Activated CD4-positive, alpha-beta memory T cell treated with anti-CD3 and anti-CD28 coated beads for 36 hours (primary cell): ENCODE measurements at regions not wholly inside any gene's neighbourhood (a gene's known extent, or its start where the extent isn't known, plus 50 kb on each side); places are given as distances from the start of the nearest gene placed in this dataset.
"Not testable (repeated sequence)": the region's sequence is repeated elsewhere in the genome, so short reads cannot be mapped to it uniquely, and the experiment has no call there.

Source experiments
- CTCF ChIA-PET: fragments of 350-600 bp; sonication (Branson Sonifier 250); formaldehyde crosslinking; loops from one replicate; lab custom pipeline; 2021; ENCODE audit warnings: antibody characterized with exemption, inconsistent platforms; lab: Charles Lee
- POLR2A ChIA-PET: fragments of 350-600 bp; sonication (Branson Sonifier 250); formaldehyde crosslinking; loops from one replicate; lab custom pipeline; 2021; ENCODE audit warnings: antibody characterized with exemption; lab: Charles Lee
- DNase-seq: peaks from one replicate; pipeline ENCODE4 v3.0.0-alpha.2; 2020
- H3K27ac Mint-ChIP-seq: one replicate; pipeline ENCODE4 v1.8.0; 2021; ENCODE audit warnings: mixed read lengths
- H3K27me3 Mint-ChIP-seq: one replicate; pipeline ENCODE4 v1.8.0; 2021; ENCODE audit warnings: mixed read lengths
- H3K36me3 Mint-ChIP-seq: one replicate; pipeline ENCODE4 v1.8.0; 2021; ENCODE audit warnings: mixed read lengths
- H3K4me1 Mint-ChIP-seq: one replicate; pipeline ENCODE4 v1.8.0; 2021; ENCODE audit warnings: low read depth, mixed read lengths
- H3K4me3 Mint-ChIP-seq: one replicate; pipeline ENCODE4 v1.8.0; 2021; ENCODE audit warnings: mild to moderate bottlenecking, mixed read lengths
- H3K9me3 Mint-ChIP-seq: one replicate; pipeline ENCODE4 v1.8.0; 2021; ENCODE audit warnings: mixed read lengths
- intact Hi-C: fragments of 100-400 bp; cut with micrococcal nuclease; formaldehyde crosslinking; loops from one replicate; pipeline ENCODE4 v1.15.1; 2023

GRCh38 chr11:34773826-34774225 is 142.4 kb downstream of the APIP start:
- H3K27ac Mint-ChIP-seq: no peak overlapping the region
- H3K4me3 Mint-ChIP-seq: no peak overlapping the region
- intact Hi-C loops: no loop called here
- no peaks in the 10 kb centered on the region for H3K36me3 Mint-ChIP-seq
- CTCF ChIA-PET: no interaction called here
- no peaks in the 10 kb centered on the region for H3K4me1 Mint-ChIP-seq
- H3K27me3 Mint-ChIP-seq: peaks cover 20% of the 10 kb centered on the region
- no peak for DNase-seq
- H3K9me3 Mint-ChIP-seq: no peaks in the 10 kb centered on the region
- POLR2A ChIA-PET: no interaction called here

- CTCF ChIA-PET: no interaction called here
- no peak for DNase-seq
- H3K4me3 Mint-ChIP-seq: no peak overlapping the region
- H3K27me3 Mint-ChIP-seq: peaks cover 24% of the 10 kb centered on the region
- no peak overlapping the region for H3K27ac Mint-ChIP-seq
- H3K4me1 Mint-ChIP-seq: no peaks in the 10 kb centered on the region
- intact Hi-C loops: no loop called here
- POLR2A ChIA-PET: no interaction called here
- no peaks in the 10 kb centered on the region for H3K36me3 Mint-ChIP-seq
- no peaks in the 10 kb centered on the region for H3K9me3 Mint-ChIP-seq
These were observed 143.0 kb downstream of the APIP start for GRCh38 chr11:34773211-34773610.

GRCh38 chr11:34770111-34770510 is 146.1 kb downstream of the APIP start:
- Mint-ChIP-seq H3K4me1 (no peaks in the 10 kb centered on the region), H3K36me3 (no peaks in the 10 kb centered on the region), H3K9me3 (peaks cover 7% of the 10 kb centered on the region), H3K27ac (no peak overlapping the region), H3K27me3 (peaks cover 19% of the 10 kb centered on the region), H3K4me3 (no peak overlapping the region)
- intact Hi-C loops: no loop called here
- ChIA-PET POLR2A (no interaction called here), CTCF (interaction anchor here (1.4 kb wide), 1 partner anchor 184 kb away, joined by 5 read pairs; no protein-coding TSS in a partner anchor)
- DNase-seq: no peak

- H3K27ac Mint-ChIP-seq: no peak overlapping the region
- peaks cover 9% of the 10 kb centered on the region for H3K9me3 Mint-ChIP-seq
- POLR2A ChIA-PET: no interaction called here
- CTCF ChIA-PET: no interaction called here
- no peak for DNase-seq
- H3K36me3 Mint-ChIP-seq: no peaks in the 10 kb centered on the region
- no peak overlapping the region for H3K4me3 Mint-ChIP-seq
- peaks cover 19% of the 10 kb centered on the region for H3K27me3 Mint-ChIP-seq
- no peaks in the 10 kb centered on the region for H3K4me1 Mint-ChIP-seq
- intact Hi-C loops: no loop called here
These were observed 147.0 kb downstream of the APIP start for GRCh38 chr11:34769224-34769623.

GRCh38 chr11:34762625-34763024 is 141.7 kb downstream of the EHF start:
- DNase-seq, intact Hi-C loops, H3K36me3 Mint-ChIP-seq, H3K27ac Mint-ChIP-seq, H3K4me3 Mint-ChIP-seq, H3K4me1 Mint-ChIP-seq, CTCF ChIA-PET, POLR2A ChIA-PET, H3K27me3 Mint-ChIP-seq: not testable (repeated sequence)
- peaks cover 11% of the 10 kb centered on the region for H3K9me3 Mint-ChIP-seq

GRCh38 chr11:34758262-34758661 is 137.4 kb downstream of the EHF start:
- intact Hi-C loops: no loop called here
- Mint-ChIP-seq H3K4me1 (no peaks in the 10 kb centered on the region), H3K9me3 (peaks cover under 1% of the 10 kb centered on the region), H3K36me3 (no peaks in the 10 kb centered on the region), H3K27me3 (peaks cover 13% of the 10 kb centered on the region), H3K27ac (no peak overlapping the region), H3K4me3 (no peak overlapping the region)
- no peak for DNase-seq
- ChIA-PET POLR2A (no interaction called here), CTCF (interaction anchor here (0.5 kb wide), 1 partner anchor 103 kb away, joined by 4 read pairs; no protein-coding TSS in a partner anchor)

- ChIA-PET CTCF (no interaction called here), POLR2A (no interaction called here)
- DNase-seq: no peak
- Mint-ChIP-seq H3K9me3 (no peaks in the 10 kb centered on the region), H3K36me3 (no peaks in the 10 kb centered on the region), H3K4me3 (no peak overlapping the region), H3K27ac (no peak overlapping the region), H3K4me1 (no peaks in the 10 kb centered on the region), H3K27me3 (peaks cover 10% of the 10 kb centered on the region)
- intact Hi-C loops: no loop called here
These were observed 136.1 kb downstream of the EHF start for GRCh38 chr11:34757026-34757451.

- POLR2A ChIA-PET: no interaction called here
- no peak overlapping the region for H3K27ac Mint-ChIP-seq
- H3K36me3 Mint-ChIP-seq: no peaks in the 10 kb centered on the region
- intact Hi-C loops: no loop called here
- no peaks in the 10 kb centered on the region for H3K9me3 Mint-ChIP-seq
- peaks cover 10% of the 10 kb centered on the region for H3K27me3 Mint-ChIP-seq
- no peak for DNase-seq
- H3K4me1 Mint-ChIP-seq: no peaks in the 10 kb centered on the region
- H3K4me3 Mint-ChIP-seq: no peak overlapping the region
- CTCF ChIA-PET: no interaction called here
These were observed 135.7 kb downstream of the EHF start for GRCh38 chr11:34756591-34756990.

GRCh38 chr11:34755671-34756070 is 134.8 kb downstream of the EHF start:
- H3K36me3 Mint-ChIP-seq: no peaks in the 10 kb centered on the region
- ChIA-PET CTCF (no interaction called here), POLR2A (no interaction called here)
- intact Hi-C loops: no loop called here
- no peak overlapping the region for H3K27ac Mint-ChIP-seq
- no peaks in the 10 kb centered on the region for H3K4me1 Mint-ChIP-seq
- no peak overlapping the region for H3K4me3 Mint-ChIP-seq
- peaks cover 10% of the 10 kb centered on the region for H3K27me3 Mint-ChIP-seq
- no peaks in the 10 kb centered on the region for H3K9me3 Mint-ChIP-seq
- DNase-seq: no peak

GRCh38 chr11:34754171-34754823 is 133.4 kb downstream of the EHF start:
- H3K27me3 Mint-ChIP-seq: peaks cover 10% of the 10 kb centered on the region
- no peak for DNase-seq
- no peaks in the 10 kb centered on the region for H3K4me1 Mint-ChIP-seq
- no peak overlapping the region for H3K27ac Mint-ChIP-seq
- POLR2A ChIA-PET: no interaction called here
- H3K4me3 Mint-ChIP-seq: no peak overlapping the region
- CTCF ChIA-PET: interaction anchor here (0.7 kb wide), 1 partner anchor 558 kb away, joined by 3 read pairs; no protein-coding TSS in a partner anchor
- intact Hi-C loops: no loop called here
- no peaks in the 10 kb centered on the region for H3K36me3 Mint-ChIP-seq
- no peaks in the 10 kb centered on the region for H3K9me3 Mint-ChIP-seq

GRCh38 chr11:34750692-34751405 is 130.0 kb downstream of the EHF start:
- H3K4me3 Mint-ChIP-seq: no peak overlapping the region
- H3K4me1 Mint-ChIP-seq: no peaks in the 10 kb centered on the region
- H3K27ac Mint-ChIP-seq: no peak overlapping the region
- H3K9me3 Mint-ChIP-seq: no peaks in the 10 kb centered on the region
- ChIA-PET POLR2A (no interaction called here), CTCF (no interaction called here)
- H3K27me3 Mint-ChIP-seq: no peaks in the 10 kb centered on the region
- H3K36me3 Mint-ChIP-seq: no peaks in the 10 kb centered on the region
- no peak for DNase-seq
- intact Hi-C loops: no loop called here

GRCh38 chr11:34749666-34750659 is 129.1 kb downstream of the EHF start:
- DNase-seq: no peak
- no peaks in the 10 kb centered on the region for H3K9me3 Mint-ChIP-seq
- CTCF ChIA-PET: no interaction called here
- H3K4me3 Mint-ChIP-seq: no peak overlapping the region
- H3K36me3 Mint-ChIP-seq: no peaks in the 10 kb centered on the region
- POLR2A ChIA-PET: no interaction called here
- H3K27ac Mint-ChIP-seq: no peak overlapping the region
- H3K27me3 Mint-ChIP-seq: no peaks in the 10 kb centered on the region
- intact Hi-C loops: no loop called here
- no peaks in the 10 kb centered on the region for H3K4me1 Mint-ChIP-seq
